ENCODE measurements at regions not wholly inside any gene's neighbourhood (a gene's known extent, or its start where the extent isn't known, plus 50 kb on each side); places are given as distances from the start of the nearest gene placed in this dataset.
A peak's percentile ranks its signal among the peaks of the same experiment; 100 is the strongest.

GRCh38 chr12:77299001-77299400, 233.6 kb upstream of the E2F7 start:
- no peak for ATAC-seq (ENCODE audit: poor library complexity)
- no peak for DNase-seq
- intact Hi-C loops (cut with DNase I): no loop called here

- DNase-seq: no peak
- no peak for ATAC-seq (ENCODE audit: poor library complexity)
- intact Hi-C loops (cut with DNase I): no loop called here
Measured at GRCh38 chr12:77294016-77294415, 228.6 kb upstream of the E2F7 start.

GRCh38 chr12:77274926-77275325, 209.6 kb upstream of the E2F7 start:
- DNase-seq (no peak), ATAC-seq (ENCODE audit: poor library complexity) (no peak)
- intact Hi-C loops (cut with DNase I): no loop called here

- ATAC-seq (ENCODE audit: poor library complexity): no peak
- no peak for DNase-seq
- intact Hi-C loops (cut with DNase I): no loop called here
Measured at GRCh38 chr12:77273898-77274297, 208.5 kb upstream of the E2F7 start.

- intact Hi-C loops (cut with DNase I): no loop called here
- DNase-seq: no peak
- ATAC-seq (ENCODE audit: poor library complexity): peak; percentile 67
Measured at GRCh38 chr12:77256956-77257355, 191.6 kb upstream of the E2F7 start.

- ATAC-seq (ENCODE audit: poor library complexity) (no peak), DNase-seq (no peak)
- intact Hi-C loops (cut with DNase I): no loop called here
Measured at GRCh38 chr12:77253321-77253720, 188.0 kb upstream of the E2F7 start.

- no peak for ATAC-seq (ENCODE audit: poor library complexity)
- intact Hi-C loops (cut with DNase I): no loop called here
- no peak for DNase-seq
Measured at GRCh38 chr12:77251799-77252198, 186.4 kb upstream of the E2F7 start.

GRCh38 chr12:77249892-77250291, 184.5 kb upstream of the E2F7 start:
- ATAC-seq (ENCODE audit: poor library complexity): no peak
- no peak for DNase-seq
- intact Hi-C loops (cut with DNase I): no loop called here

GRCh38 chr12:77248036-77248435, 182.7 kb upstream of the E2F7 start:
- no peak for ATAC-seq (ENCODE audit: poor library complexity)
- no peak for DNase-seq
- intact Hi-C loops (cut with DNase I): no loop called here

GRCh38 chr12:77247542-77247941, 182.2 kb upstream of the E2F7 start:
- DNase-seq (no peak), ATAC-seq (ENCODE audit: poor library complexity) (peak; percentile 75)
- intact Hi-C loops (cut with DNase I): no loop called here

- no peak for ATAC-seq (ENCODE audit: poor library complexity)
- intact Hi-C loops (cut with DNase I): no loop called here
Measured at GRCh38 chr12:77243345-77243744, 178.0 kb upstream of the E2F7 start.

GRCh38 chr12:77239617-77240016, 174.2 kb upstream of the E2F7 start:
- ATAC-seq (ENCODE audit: poor library complexity): no peak
- intact Hi-C loops (cut with DNase I): no loop called here
- DNase-seq: no peak

More at GRCh38 chr12:77243345-77243744, 178.0 kb upstream of the E2F7 start:
- no peak for DNase-seq

- DNase-seq (no peak), ATAC-seq (ENCODE audit: poor library complexity) (no peak)
- intact Hi-C loops (cut with DNase I): no loop called here
Measured at GRCh38 chr12:77238335-77238734, 173.0 kb upstream of the E2F7 start.

GRCh38 chr12:77237896-77238295, 172.5 kb upstream of the E2F7 start:
- intact Hi-C loops (cut with DNase I): no loop called here

GRCh38 chr12:77236066-77236465, 170.7 kb upstream of the E2F7 start:
- no peak for DNase-seq
- intact Hi-C loops (cut with DNase I): no loop called here
- no peak for ATAC-seq (ENCODE audit: poor library complexity)

More at GRCh38 chr12:77237896-77238295, 172.5 kb upstream of the E2F7 start:
- ATAC-seq (ENCODE audit: poor library complexity) (no peak), DNase-seq (no peak)

GRCh38 chr12:77232045-77232444, 166.7 kb upstream of the E2F7 start:
- intact Hi-C loops (cut with DNase I): no loop called here
- DNase-seq (no peak), ATAC-seq (ENCODE audit: poor library complexity) (peak; percentile 49)

GRCh38 chr12:77231501-77231918, 166.1 kb upstream of the E2F7 start:
- peak; percentile 90 for DNase-seq
- peak; percentile 94 for ATAC-seq (ENCODE audit: poor library complexity)
- intact Hi-C loops (cut with DNase I): no loop called here

GRCh38 chr12:77229640-77230442, 164.5 kb upstream of the E2F7 start:
- ATAC-seq (ENCODE audit: poor library complexity): peak; percentile 14
- DNase-seq: no peak
- intact Hi-C loops (cut with DNase I): no loop called here

GRCh38 chr12:77228376-77228775, 163.0 kb upstream of the E2F7 start:
- intact Hi-C loops (cut with DNase I): no loop called here
- no peak for DNase-seq
- ATAC-seq (ENCODE audit: poor library complexity): no peak

GRCh38 chr12:77226368-77226767, 161.0 kb upstream of the E2F7 start:
- DNase-seq (no peak), ATAC-seq (ENCODE audit: poor library complexity) (no peak)
- intact Hi-C loops (cut with DNase I): no loop called here

GRCh38 chr12:77225373-77225772, 160.0 kb upstream of the E2F7 start:
- intact Hi-C loops (cut with DNase I): no loop called here
- ATAC-seq (ENCODE audit: poor library complexity): no peak
- DNase-seq: no peak

Data from Right ventricle myocardium superior (tissue), 1 donor.